ENCODE measurements at regions not wholly inside any gene's neighbourhood (a gene's known extent, or its start where the extent isn't known, plus 50 kb on each side); places are given as distances from the start of the nearest gene placed in this dataset.

DNA sequence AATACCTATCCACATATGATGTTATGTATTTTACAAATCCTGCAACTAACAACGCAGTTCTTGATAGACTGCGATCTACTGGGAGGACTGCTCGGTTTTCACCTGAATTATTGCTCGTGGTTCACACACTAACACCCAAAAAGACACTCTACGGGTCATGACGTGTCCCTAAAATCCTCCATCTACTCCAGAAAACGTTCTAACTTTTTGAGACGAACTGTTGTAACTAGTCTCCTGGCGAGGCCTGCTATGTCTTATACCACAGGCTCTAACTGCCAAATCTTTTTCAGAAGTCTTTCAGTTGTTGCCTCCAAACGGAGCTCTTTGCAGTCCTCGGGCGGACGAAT, 108.2 kb downstream of the KCNRG start:
- TF ChIP-seq CTCF (IDR thresholded peaks at IDR 0.05) (no peak), POLR2A (IDR thresholded peaks at IDR 0.05) (no peak), POLR2AphosphoS5 (IDR thresholded peaks at IDR 0.05) (no peak), EP300 (IDR thresholded peaks at IDR 0.05; ENCODE audit: low read depth) (no peak)

Data from transverse colon (tissue), 4 donors.